Keratinocyte (primary cell): ENCODE measurements at regions not wholly inside any gene's neighbourhood (a gene's known extent, or its start where the extent isn't known, plus 50 kb on each side); places are given as distances from the start of the nearest gene placed in this dataset.

ENCODE experiments used
- DNase-seq: peaks from one replicate; pipeline ENCODE4 v3.0.0-alpha.2; 2011; ENCODE audit warnings: low read depth, missing footprints, low spot score
- FAIRE-seq: peaks from 2 replicates; lab custom pipeline; 2011; peaks lifted over from hg19 to GRCh38; lab: Jason Lieb, UNC
- H2AFZ ChIP-seq: 2 replicates; pipeline ENCODE4 v1.6.0; 2012; ENCODE audit warnings: low read length, control low read depth, inconsistent platforms; ENCODE audit not compliant: control insufficient read depth
- H3K27ac ChIP-seq: 2 replicates; pipeline ENCODE4 v1.5.1; 2011; ENCODE audit warnings: low read length; ENCODE audit not compliant: control insufficient read depth, insufficient read depth
- H3K27me3 ChIP-seq: 3 replicates; pipeline ENCODE4 v1.6.0; 2011; ENCODE audit warnings: low read length; ENCODE audit not compliant: control insufficient read depth, insufficient read depth; ENCODE audit errors: extremely low read depth
- H3K36me3 ChIP-seq, 2 experiments: 2 replicates in 1 of 2; 3 replicates in 1 of 2; pipeline ENCODE4 v1.5.1; 2011; ENCODE audit warnings: low read length in 2 of 2, mild to moderate bottlenecking in 1 of 2; ENCODE audit not compliant: control insufficient read depth in 2 of 2, insufficient read depth in 2 of 2; ENCODE audit errors: extremely low read depth in 1 of 2
- H3K4me1 ChIP-seq: 3 replicates; pipeline ENCODE4 v1.5.1; 2011; ENCODE audit warnings: low read length; ENCODE audit not compliant: control insufficient read depth, insufficient read depth; ENCODE audit errors: extremely low read depth
- H3K4me2 ChIP-seq: 3 replicates; pipeline ENCODE4 v1.6.0; 2011; ENCODE audit warnings: low read depth, low read length; ENCODE audit not compliant: control insufficient read depth, insufficient read depth; ENCODE audit errors: extremely low read depth
- H3K4me3 ChIP-seq, 3 experiments: fragments of 200-600 bp in 1 of 3; sonication (generic) in 1 of 3; 2 replicates in 2 of 3; 3 replicates in 1 of 3; pipeline ENCODE4 v1.5.1; 2011 to 2016; ENCODE audit warnings: low read length in 3 of 3, mild to moderate bottlenecking in 3 of 3, control low read depth in 2 of 3, inconsistent platforms in 1 of 3, low read depth in 1 of 3, mixed read lengths in 1 of 3, mixed run types in 1 of 3, moderate library complexity in 1 of 3; ENCODE audit not compliant: control insufficient read depth in 2 of 3, insufficient read depth in 2 of 3; ENCODE audit errors: extremely low read depth in 1 of 3
- H3K79me2 ChIP-seq: 2 replicates; pipeline ENCODE4 v1.6.0; 2012; ENCODE audit warnings: low read length; ENCODE audit not compliant: control insufficient read depth, insufficient read depth
- H3K9ac ChIP-seq: 3 replicates; pipeline ENCODE4 v1.6.0; 2011; ENCODE audit warnings: low read length; ENCODE audit not compliant: control insufficient read depth, insufficient read depth; ENCODE audit errors: extremely low read depth
- H3K9me1 ChIP-seq: 3 replicates; pipeline ENCODE4 v1.6.0; 2011; ENCODE audit warnings: low read length; ENCODE audit not compliant: control insufficient read depth, insufficient read depth; ENCODE audit errors: extremely low read depth
- H3K9me3 ChIP-seq: 2 replicates; pipeline ENCODE4 v1.5.1; 2012; ENCODE audit warnings: low read depth, low read length; ENCODE audit not compliant: control insufficient read depth
- H4K20me1 ChIP-seq: 3 replicates; pipeline ENCODE4 v1.6.0; 2011; ENCODE audit warnings: low read length; ENCODE audit not compliant: control insufficient read depth, insufficient read depth; ENCODE audit errors: extremely low read depth
- EZH2 ChIP-seq: IDR thresholded peaks from one replicate; pipeline ENCODE4 v1.6.1; 2012; ENCODE audit warnings: inconsistent platforms, mild to moderate bottlenecking, low read length, moderate library complexity
- dilution Hi-C: fragments of 300-500 bp; cut with MboI; formaldehyde crosslinking; loops from one replicate; pipeline ENCODE4 v1.7.0; 2020; ENCODE audit warnings: low sequenced_read_pairs; ENCODE audit not compliant: extremely low pct_ligation_motif_present
- TF ChIP-seq, protein P1 (sequence below), 3 experiments: IDR thresholded peaks in 1 of 3; conservative IDR thresholded peaks in 1 of 3; optimal IDR thresholded peaks in 1 of 3; 2 replicates in 2 of 3; 3 replicates in 1 of 3; pipeline versions ENCODE3 to v1.5.1; 2011; ENCODE audit warnings: low read length in 3 of 3, mild to moderate bottlenecking in 3 of 3, moderate library complexity in 2 of 3, control low read depth in 1 of 3, inconsistent platforms in 1 of 3; ENCODE audit not compliant: insufficient read depth in 2 of 3; ENCODE audit errors: extremely low read depth in 1 of 3

DNA sequence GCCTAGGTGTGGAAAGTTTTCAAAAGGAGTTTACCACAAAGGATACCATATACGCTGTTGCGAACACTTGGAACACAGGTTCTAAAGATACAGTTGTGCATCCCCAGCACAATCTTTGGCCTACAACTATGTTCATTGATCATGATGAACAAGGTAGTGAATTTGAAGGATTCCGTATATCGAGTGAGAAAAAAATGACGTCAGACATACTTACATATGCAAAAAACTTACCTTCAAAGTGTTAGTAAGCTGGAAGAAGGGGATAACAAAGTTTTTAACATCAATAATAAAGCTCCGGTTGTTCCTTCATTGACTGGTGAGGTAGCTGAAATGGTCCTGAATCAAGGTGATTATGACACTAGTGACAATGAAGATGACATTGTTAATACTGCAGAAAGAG lies 133.9 kb upstream of the PDE3A start:
- no peaks in the 10 kb centered on the region for H3K9me3 ChIP-seq
- DNase-seq (no peak), FAIRE-seq (no peak)
- H3K9ac ChIP-seq, result no peak overlapping the region
- H3K27ac ChIP-seq, result no peak overlapping the region
- no peak overlapping the region for H3K4me3 ChIP-seq
- H3K79me2 ChIP-seq, result no peaks in the 10 kb centered on the region
- H3K36me3 ChIP-seq, result no peaks in the 10 kb centered on the region
- no peak overlapping the region for H2AFZ ChIP-seq
- no peak for TF ChIP-seq EZH2
- TF ChIP-seq, protein P1, sequence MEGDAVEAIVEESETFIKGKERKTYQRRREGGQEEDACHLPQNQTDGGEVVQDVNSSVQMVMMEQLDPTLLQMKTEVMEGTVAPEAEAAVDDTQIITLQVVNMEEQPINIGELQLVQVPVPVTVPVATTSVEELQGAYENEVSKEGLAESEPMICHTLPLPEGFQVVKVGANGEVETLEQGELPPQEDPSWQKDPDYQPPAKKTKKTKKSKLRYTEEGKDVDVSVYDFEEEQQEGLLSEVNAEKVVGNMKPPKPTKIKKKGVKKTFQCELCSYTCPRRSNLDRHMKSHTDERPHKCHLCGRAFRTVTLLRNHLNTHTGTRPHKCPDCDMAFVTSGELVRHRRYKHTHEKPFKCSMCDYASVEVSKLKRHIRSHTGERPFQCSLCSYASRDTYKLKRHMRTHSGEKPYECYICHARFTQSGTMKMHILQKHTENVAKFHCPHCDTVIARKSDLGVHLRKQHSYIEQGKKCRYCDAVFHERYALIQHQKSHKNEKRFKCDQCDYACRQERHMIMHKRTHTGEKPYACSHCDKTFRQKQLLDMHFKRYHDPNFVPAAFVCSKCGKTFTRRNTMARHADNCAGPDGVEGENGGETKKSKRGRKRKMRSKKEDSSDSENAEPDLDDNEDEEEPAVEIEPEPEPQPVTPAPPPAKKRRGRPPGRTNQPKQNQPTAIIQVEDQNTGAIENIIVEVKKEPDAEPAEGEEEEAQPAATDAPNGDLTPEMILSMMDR (optimal IDR thresholded peaks at IDR 0.05 in 1 of 3, IDR thresholded peaks at IDR 0.05 in 1 of 3, conservative IDR thresholded peaks at IDR 0.05 in 1 of 3; ENCODE audit: extremely low read depth in 1 of 3, insufficient read depth in 2 of 3, low read length in 3 of 3), result no peak
- no peaks in the 10 kb centered on the region for H3K4me1 ChIP-seq
- H3K27me3 ChIP-seq, result no peaks in the 10 kb centered on the region
- no peaks in the 10 kb centered on the region for H4K20me1 ChIP-seq
- H3K4me2 ChIP-seq, result no peak overlapping the region
- dilution Hi-C loops, result no loop called here
- no peaks in the 10 kb centered on the region for H3K9me1 ChIP-seq

DNA sequence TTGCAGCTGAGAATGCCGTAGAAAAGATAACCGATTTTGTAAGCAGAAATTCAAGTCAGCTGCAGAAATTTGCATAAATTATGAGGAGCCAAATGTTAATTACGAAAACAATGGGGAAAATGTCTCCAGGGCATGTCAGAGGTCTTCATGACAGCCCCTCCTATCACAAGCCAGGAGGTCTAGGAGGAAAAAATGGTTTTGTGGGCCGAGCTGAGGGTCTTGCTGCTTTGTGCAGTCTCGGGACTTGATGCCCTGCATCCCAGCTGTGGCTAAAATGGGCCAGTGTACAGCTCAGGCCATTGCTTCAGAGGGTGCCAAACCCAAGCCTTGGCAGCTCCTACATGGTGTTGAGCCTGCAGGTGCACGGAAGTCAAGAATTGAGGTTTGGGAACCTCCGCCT lies 131.2 kb upstream of the PDE3A start:
- dilution Hi-C loops, result no loop called here
- H3K9me1 ChIP-seq, result no peaks in the 10 kb centered on the region
- H3K4me2 ChIP-seq, result no peak overlapping the region
- H3K79me2 ChIP-seq, result no peaks in the 10 kb centered on the region
- TF ChIP-seq EZH2, result no peak
- TF ChIP-seq, protein P1 (optimal IDR thresholded peaks at IDR 0.05 in 1 of 3, IDR thresholded peaks at IDR 0.05 in 1 of 3, conservative IDR thresholded peaks at IDR 0.05 in 1 of 3; ENCODE audit: extremely low read depth in 1 of 3, insufficient read depth in 2 of 3, low read length in 3 of 3), result no peak
- H3K4me1 ChIP-seq, result no peaks in the 10 kb centered on the region
- no peak for DNase-seq
- no peak for FAIRE-seq
- H3K9ac ChIP-seq, result no peak overlapping the region
- no peaks in the 10 kb centered on the region for H3K36me3 ChIP-seq
- no peaks in the 10 kb centered on the region for H3K9me3 ChIP-seq
- no peak overlapping the region for H3K27ac ChIP-seq
- H2AFZ ChIP-seq, result no peak overlapping the region
- no peaks in the 10 kb centered on the region for H3K27me3 ChIP-seq
- no peak overlapping the region for H3K4me3 ChIP-seq
- H4K20me1 ChIP-seq, result no peaks in the 10 kb centered on the region
